ENCODE measurements at regions not wholly inside any gene's neighbourhood (a gene's known extent, or its start where the extent isn't known, plus 50 kb on each side); places are given as distances from the start of the nearest gene placed in this dataset.

GRCh38 chr5:18403941-18404438 lies 769.7 kb downstream of the TAF11L14 start:
- peaks cover 0 to 3% (median 0%) of the 10 kb centered on the region in 4 donors for H3K9me3 ChIP-seq (ENCODE audit: control insufficient read depth in 4 of 4, insufficient read depth in 3 of 4, low read length in 3 of 4)
- no peak for ATAC-seq (ENCODE audit: insufficient read depth, low FRiP score)
- no peaks in the 10 kb centered on the region for H3K4me1 ChIP-seq (ENCODE audit: control insufficient read depth in 5 of 5, insufficient read depth in 5 of 5, low read length in 5 of 5)
- no peaks in the 10 kb centered on the region for H3K27me3 ChIP-seq (ENCODE audit: control insufficient read depth in 3 of 3, insufficient read depth in 3 of 3, low read length in 2 of 3)
- DNase-seq, result peak in 2 of 3 donors; percentile 1 to 30
- no peak overlapping the region for H3K9ac ChIP-seq (ENCODE audit: insufficient read depth in 1 of 2, low read length in 2 of 2)
- no peak for TF ChIP-seq CTCF (IDR thresholded peaks at IDR 0.05; ENCODE audit: control extremely low read depth, extremely low read depth)
- H3K27ac ChIP-seq (ENCODE audit: low read depth in 1 of 2, low read length in 1 of 2), result no peak overlapping the region
- no peak overlapping the region for H3K4me3 ChIP-seq
- 66 to 78% methylated on average over 3 of the region's 3 CpGs for WGBS, 2 donors
- no peaks in the 10 kb centered on the region for H3K36me3 ChIP-seq (ENCODE audit: control insufficient read depth in 4 of 4, insufficient read depth in 4 of 4, low read length in 4 of 4)

- no peak overlapping the region for H3K27ac ChIP-seq (ENCODE audit: low read depth in 1 of 2, low read length in 1 of 2)
- no peak for TF ChIP-seq CTCF (IDR thresholded peaks at IDR 0.05; ENCODE audit: control extremely low read depth, extremely low read depth)
- H3K4me3 ChIP-seq, result no peak overlapping the region
- H3K4me1 ChIP-seq (ENCODE audit: control insufficient read depth in 5 of 5, insufficient read depth in 5 of 5, low read length in 5 of 5), result no peaks in the 10 kb centered on the region
- no peak overlapping the region for H3K9ac ChIP-seq (ENCODE audit: insufficient read depth in 1 of 2, low read length in 2 of 2)
- no peaks in the 10 kb centered on the region for H3K9me3 ChIP-seq (ENCODE audit: control insufficient read depth in 4 of 4, insufficient read depth in 3 of 4, low read length in 3 of 4)
- H3K36me3 ChIP-seq (ENCODE audit: control insufficient read depth in 4 of 4, insufficient read depth in 4 of 4, low read length in 4 of 4), result no peaks in the 10 kb centered on the region
- no peaks in the 10 kb centered on the region for H3K27me3 ChIP-seq (ENCODE audit: control insufficient read depth in 3 of 3, insufficient read depth in 3 of 3, low read length in 2 of 3)
- 66 to 80% methylated on average over 1 of the region's 1 CpG for WGBS, 2 donors
- DNase-seq, result no peak
- no peak for ATAC-seq (ENCODE audit: insufficient read depth, low FRiP score)
These were observed 786.5 kb downstream of the TAF11L14 start for GRCh38 chr5:18420711-18421110.

- no peak for ATAC-seq (ENCODE audit: insufficient read depth, low FRiP score)
- no peaks in the 10 kb centered on the region for H3K4me1 ChIP-seq (ENCODE audit: control insufficient read depth in 5 of 5, insufficient read depth in 5 of 5, low read length in 5 of 5)
- no peak overlapping the region for H3K4me3 ChIP-seq
- H3K27me3 ChIP-seq (ENCODE audit: control insufficient read depth in 3 of 3, insufficient read depth in 3 of 3, low read length in 2 of 3), result no peaks in the 10 kb centered on the region
- no peaks in the 10 kb centered on the region for H3K36me3 ChIP-seq (ENCODE audit: control insufficient read depth in 4 of 4, insufficient read depth in 4 of 4, low read length in 4 of 4)
- H3K9ac ChIP-seq (ENCODE audit: insufficient read depth in 1 of 2, low read length in 2 of 2), result no peak overlapping the region
- H3K27ac ChIP-seq (ENCODE audit: low read depth in 1 of 2, low read length in 1 of 2), result no peak overlapping the region
- H3K9me3 ChIP-seq (ENCODE audit: control insufficient read depth in 4 of 4, insufficient read depth in 3 of 4, low read length in 3 of 4), result peaks cover 0 to 1% (median 0%) of the 10 kb centered on the region in 4 donors
- DNase-seq, result no peak
- TF ChIP-seq CTCF (IDR thresholded peaks at IDR 0.05; ENCODE audit: control extremely low read depth, extremely low read depth), result no peak
These were observed 799.1 kb downstream of the TAF11L14 start for GRCh38 chr5:18433336-18433735.

- H3K36me3 ChIP-seq (ENCODE audit: control insufficient read depth in 4 of 4, insufficient read depth in 4 of 4, low read length in 4 of 4), result no peaks in the 10 kb centered on the region
- TF ChIP-seq CTCF (IDR thresholded peaks at IDR 0.05; ENCODE audit: control extremely low read depth, extremely low read depth), result no peak
- no peak overlapping the region for H3K4me3 ChIP-seq
- DNase-seq (no peak), ATAC-seq (ENCODE audit: insufficient read depth, low FRiP score) (no peak)
- H3K27ac ChIP-seq (ENCODE audit: low read depth in 1 of 2, low read length in 1 of 2), result no peak overlapping the region
- no peaks in the 10 kb centered on the region for H3K4me1 ChIP-seq (ENCODE audit: control insufficient read depth in 5 of 5, insufficient read depth in 5 of 5, low read length in 5 of 5)
- 54 to 63% methylated on average over 1 of the region's 1 CpG for WGBS, 2 donors
- H3K9me3 ChIP-seq (ENCODE audit: control insufficient read depth in 4 of 4, insufficient read depth in 3 of 4, low read length in 3 of 4), result no peaks in the 10 kb centered on the region
- no peaks in the 10 kb centered on the region for H3K27me3 ChIP-seq (ENCODE audit: control insufficient read depth in 3 of 3, insufficient read depth in 3 of 3, low read length in 2 of 3)
- no peak overlapping the region for H3K9ac ChIP-seq (ENCODE audit: insufficient read depth in 1 of 2, low read length in 2 of 2)
These were observed 803.9 kb downstream of the TAF11L14 start for GRCh38 chr5:18438126-18438525.
